ENCODE measurements at regions not wholly inside any gene's neighbourhood (a gene's known extent, or its start where the extent isn't known, plus 50 kb on each side); places are given as distances from the start of the nearest gene placed in this dataset.

GRCh38 chr18:3389977-3390376 lies 60.0 kb upstream of the TGIF1 start:
- no peak for TF ChIP-seq GTF2F1 (IDR thresholded peaks at IDR 0.05; ENCODE audit: low read length)
- peak; percentile 98 for TF ChIP-seq ZNF331 (CRISPR knock-in tag; IDR thresholded peaks at IDR 0.05)
- peaks cover 0 to 14% of the 10 kb centered on the region in 2 experiments; a peak in 2 of 5 replicates for H3K27me3 ChIP-seq (ENCODE audit: control insufficient read depth in 1 of 2, insufficient read depth in 2 of 2, low read length in 2 of 2)
- FAIRE-seq, result no peak
- H3K4me1 ChIP-seq (ENCODE audit: insufficient read depth, low read length), result peaks cover 4% of the 10 kb centered on the region
- H2AFZ ChIP-seq (ENCODE audit: low read length), result no peak overlapping the region
- WGBS (ENCODE audit: low lambda C conversion rate), result 0% methylated on average over 3 of the region's 3 CpGs
- in situ Hi-C loops (cut with HindIII; ENCODE audit: extremely low pct_ligation_motif_present, low pct_unique_long_range_greater_than_20kb) (loop anchor here (25.0 kb wide), 1 partner anchor 97 kb away; no protein-coding TSS in a partner anchor), intact Hi-C loops (cut with micrococcal nuclease; ENCODE audit: unreplicated experiment) (no loop called here)
- H3K27ac ChIP-seq (ENCODE audit: extremely low read length, insufficient read depth, low read length), result no peak overlapping the region
- H4K20me1 ChIP-seq (ENCODE audit: insufficient read depth, low read length), result no peaks in the 10 kb centered on the region
- no peak overlapping the region for H3K4me3 ChIP-seq (replicated peaks in 1 of 3; ENCODE audit: insufficient read depth in 1 of 3, low read depth in 2 of 3, low read length in 3 of 3)
- DNase-seq (ENCODE audit: low spot score), result no peak
- H3K36me3 ChIP-seq (replicated peaks in 1 of 2; ENCODE audit: control insufficient read depth in 1 of 2, insufficient read depth in 2 of 2, low read length in 2 of 2), result no peaks in the 10 kb centered on the region
- H3K9ac ChIP-seq (ENCODE audit: insufficient read depth, low read depth, low read length), result no peak overlapping the region
- H3K4me2 ChIP-seq (ENCODE audit: low read depth, low read length), result no peak overlapping the region
- 0 out of 2 replicates have a peak, but pooled peaks cover 8% of the 10 kb centered on the region for H3K9me3 ChIP-seq (ENCODE audit: low read length)
- ATAC-seq, result no peak
- BruUV-seq (replicated peaks), result no TSS peak
- ChIA-PET CTCF (ENCODE audit: low intra/inter-chr PET ratio, low total read pairs) (no interaction called here), POLR2A (no interaction called here)
- H3K79me2 ChIP-seq (ENCODE audit: insufficient read depth, low read length), result no peaks in the 10 kb centered on the region

- FAIRE-seq (no peak), ATAC-seq (no peak), DNase-seq (ENCODE audit: low spot score) (no peak)
- TF ChIP-seq KAT7 (CRISPR knock-in tag; IDR thresholded peaks at IDR 0.05; ENCODE audit: borderline replicate concordance) (no peak), CREB1 (IDR thresholded peaks at IDR 0.05) (peak; percentile 96), CREB1 (CRISPR knock-in tag; IDR thresholded peaks at IDR 0.05) (no peak), ATF7 (IDR thresholded peaks at IDR 0.05) (peak; percentile 99), ATF7 (CRISPR knock-in tag; IDR thresholded peaks at IDR 0.05) (no peak), MAX (IDR thresholded peaks at IDR 0.05) (no peak)
- Histone ChIP-seq H4K20me1 (ENCODE audit: insufficient read depth, low read length) (no peaks in the 10 kb centered on the region), H3K27me3 (ENCODE audit: control insufficient read depth in 1 of 2, insufficient read depth in 2 of 2, low read length in 2 of 2) (peaks cover 0 to 17% of the 10 kb centered on the region in 2 experiments; a peak in 2 of 5 replicates), H3K4me3 (replicated peaks in 1 of 3; ENCODE audit: insufficient read depth in 1 of 3, low read depth in 2 of 3, low read length in 3 of 3) (no peak overlapping the region), H3K4me1 (ENCODE audit: insufficient read depth, low read length) (no peaks in the 10 kb centered on the region), H3K79me2 (ENCODE audit: insufficient read depth, low read length) (no peaks in the 10 kb centered on the region), H3K27ac (ENCODE audit: extremely low read length, insufficient read depth, low read length) (no peak overlapping the region), H3K9me3 (ENCODE audit: low read length) (0 out of 2 replicates have a peak, but pooled peaks cover 8% of the 10 kb centered on the region), H3K36me3 (replicated peaks in 1 of 2; ENCODE audit: control insufficient read depth in 1 of 2, insufficient read depth in 2 of 2, low read length in 2 of 2) (no peaks in the 10 kb centered on the region), H3K4me2 (ENCODE audit: low read depth, low read length) (no peak overlapping the region), H3K9ac (ENCODE audit: insufficient read depth, low read depth, low read length) (no peak overlapping the region), H2AFZ (ENCODE audit: low read length) (no peak overlapping the region)
- intact Hi-C loops (cut with micrococcal nuclease; ENCODE audit: unreplicated experiment), result no loop called here
- BruUV-seq (replicated peaks), result no TSS peak
- POLR2A ChIA-PET, result no interaction called here
- in situ Hi-C loops (cut with HindIII; ENCODE audit: extremely low pct_ligation_motif_present, low pct_unique_long_range_greater_than_20kb), result loop anchor here (25.0 kb wide), 1 partner anchor 95 kb away; no protein-coding TSS in a partner anchor
- WGBS (ENCODE audit: low lambda C conversion rate), result 13% methylated on average over 5 of the region's 5 CpGs
- CTCF ChIA-PET (ENCODE audit: low intra/inter-chr PET ratio, low total read pairs), result no interaction called here
These were observed 58.1 kb upstream of the TGIF1 start for GRCh38 chr18:3391704-3392466.
